Motor neuron (in vitro differentiated cells): ENCODE measurements at regions not wholly inside any gene's neighbourhood (a gene's known extent, or its start where the extent isn't known, plus 50 kb on each side); places are given as distances from the start of the nearest gene placed in this dataset.

Experiments
- ATAC-seq, 8 experiments: fragments of 200-7000 bp; cut with Tn5 transposase; replicated peaks in 6 of 8; 2 replicates each; pipeline ENCODE4 v1.8.0; 2021; ENCODE audit warnings: mild to moderate bottlenecking in 8 of 8, moderate library complexity in 8 of 8
- H3K27ac ChIP-seq, 2 donors: fragments of 250-450 bp; sonication (Bioruptor Pico); 2 replicates each; pipeline ENCODE4 v1.9.0; 2021; ENCODE audit warnings: antibody characterized with exemption in 2 of 2, mild to moderate bottlenecking in 2 of 2, moderate library complexity in 1 of 2
- H3K4me1 ChIP-seq, 2 donors: fragments of 250-450 bp; sonication (Bioruptor Pico); replicated peaks in 1 of 2; 2 replicates each; pipeline ENCODE4 v1.6.1; 2021; ENCODE audit warnings: antibody characterized with exemption in 2 of 2, mild to moderate bottlenecking in 2 of 2, moderate library complexity in 1 of 2
- H3K4me3 ChIP-seq, 5 donors: fragments of 250-450 bp; sonication (Bioruptor Pico); 2 replicates each; pipeline ENCODE4 v1.9.0; 2021; ENCODE audit warnings: antibody characterized with exemption in 5 of 5, mild to moderate bottlenecking in 5 of 5, moderate library complexity in 4 of 5
- WGBS, 10 experiments: fragments of 450-650 bp; shearing (Covaris generic); methylation state at CpG; one replicate each; pipeline ENCODE4 v1.0.0; 2022; 5-methylcytosine and 5-hydroxymethylcytosine counted together
- in situ Hi-C, 9 experiments: fragments of 400-800 bp; cut with MboI; loops; one replicate each; pipeline ENCODE4 v1.15.0; 2021; ENCODE audit warnings: low sequenced_read_pairs in 9 of 9, low pct_unique_long_range_greater_than_20kb in 2 of 9; ENCODE audit not compliant: unreplicated experiment in 9 of 9

DNA sequence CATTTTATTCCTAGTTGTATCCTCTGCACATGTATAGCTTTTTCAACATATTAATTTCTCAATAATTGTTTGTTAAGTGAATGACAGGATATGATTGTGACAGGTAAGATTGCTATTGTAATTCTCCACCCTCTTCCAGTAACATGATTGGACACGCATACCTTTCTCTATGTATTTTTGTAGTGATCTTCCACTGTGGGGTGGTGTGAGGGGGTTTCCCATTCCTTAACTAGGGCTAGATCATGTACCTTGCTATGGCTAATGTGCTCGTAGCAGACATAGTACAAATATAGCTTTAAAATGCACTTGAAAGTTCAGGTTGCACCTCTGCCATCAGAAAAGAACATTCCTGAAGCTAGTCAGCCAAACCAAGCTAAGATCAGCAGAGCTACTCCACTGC lies 2392.8 kb upstream of the RAG2 start:
- Histone ChIP-seq H3K27ac (no peak overlapping the region), H3K4me1 (no peaks in the 10 kb centered on the region), H3K4me3 (no peak overlapping the region)
- ATAC-seq, result no peak
- 0 to 100% (median 60%) methylated on average over 1 to 2 of the region's 2 CpGs; no CpG with 5 or more reads in 3 of the 10 experiments for WGBS, 10 experiments
- in situ Hi-C loops, result no loop called here

DNA sequence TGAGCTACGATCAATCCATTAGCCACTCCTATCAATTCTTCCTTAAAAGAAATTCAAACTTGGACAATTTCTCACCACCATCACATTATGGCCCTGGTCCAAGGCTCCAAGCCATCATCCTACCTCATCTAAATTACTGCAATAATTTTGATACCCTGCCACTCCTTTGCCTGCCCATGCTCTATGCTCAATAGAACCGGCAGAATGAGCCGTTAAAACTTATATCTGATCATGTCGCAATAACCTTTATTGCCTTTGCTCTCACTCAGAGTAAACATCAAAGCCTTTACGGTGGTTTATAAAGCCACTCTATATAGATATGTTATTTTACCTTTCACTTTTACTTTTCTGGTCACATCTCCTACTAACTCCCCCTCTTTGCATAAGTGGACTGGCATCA lies 2392.1 kb upstream of the RAG2 start:
- H3K27ac ChIP-seq, result no peak overlapping the region
- no peaks in the 10 kb centered on the region for H3K4me1 ChIP-seq
- in situ Hi-C loops, result no loop called here
- ATAC-seq, result no peak
- H3K4me3 ChIP-seq, result no peak overlapping the region
- WGBS, 10 experiments, result 3 to 100% (median 62%) methylated on average over 1 to 5 of the region's 5 CpGs

DNA sequence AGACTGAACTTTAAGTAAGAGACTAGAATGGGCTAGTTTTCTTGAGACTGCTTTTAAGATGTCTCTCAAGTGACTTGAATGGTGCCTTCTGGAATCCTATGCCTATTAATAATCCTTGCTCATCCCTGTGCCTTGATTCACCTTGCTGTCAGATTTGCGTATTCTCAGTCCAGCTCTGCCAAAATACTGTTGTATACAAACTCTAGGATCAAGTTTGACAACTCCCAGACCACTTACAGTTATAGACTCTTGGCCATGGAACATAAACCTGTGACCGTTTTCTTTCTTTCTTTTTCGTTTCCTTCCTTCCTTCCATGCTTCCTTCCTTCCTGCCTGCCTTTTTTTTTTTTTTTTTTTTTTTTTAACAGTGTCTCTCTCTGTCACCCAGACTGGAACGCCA lies 2390.9 kb upstream of the RAG2 start:
- WGBS, 10 experiments, result 0 to 100% (median 80%) methylated on average over 1 to 4 of the region's 4 CpGs
- ATAC-seq, result no peak
- in situ Hi-C loops, result no loop called here
- H3K4me1 ChIP-seq, result no peaks in the 10 kb centered on the region
- H3K27ac ChIP-seq, result no peak overlapping the region
- H3K4me3 ChIP-seq, result no peak overlapping the region

DNA sequence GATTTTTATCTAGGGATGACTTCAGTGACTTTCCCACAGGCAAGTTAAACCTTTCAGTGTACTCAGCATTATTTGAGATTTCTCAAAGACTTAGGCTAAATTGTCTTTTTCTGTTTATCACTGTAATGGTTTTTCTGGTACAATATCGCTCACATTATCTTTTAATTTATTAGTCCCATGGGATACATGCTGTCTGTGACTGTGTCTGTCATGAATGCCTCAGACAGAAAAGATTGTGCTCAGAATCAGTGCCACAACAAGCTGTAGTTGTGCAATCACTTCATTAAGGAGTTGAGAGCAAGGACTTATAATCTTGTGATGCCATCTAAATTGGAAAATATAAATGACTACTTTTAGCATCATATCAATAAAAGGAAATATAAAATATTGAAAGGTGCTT lies 2374.2 kb upstream of the RAG2 start:
- Histone ChIP-seq H3K4me3 (no peak overlapping the region), H3K4me1 (peaks cover 0 to 2% of the 10 kb centered on the region in 2 donors), H3K27ac (no peak overlapping the region)
- ATAC-seq, result peak in 4 of 8 experiments; percentile 22 to 77 (median 70)
- WGBS, 10 experiments, result 0 to 100% (median 80%) methylated on average over 1 of the region's 1 CpG; no CpG with 5 or more reads in 3 of the 10 experiments
- in situ Hi-C loops, result no loop called here

DNA sequence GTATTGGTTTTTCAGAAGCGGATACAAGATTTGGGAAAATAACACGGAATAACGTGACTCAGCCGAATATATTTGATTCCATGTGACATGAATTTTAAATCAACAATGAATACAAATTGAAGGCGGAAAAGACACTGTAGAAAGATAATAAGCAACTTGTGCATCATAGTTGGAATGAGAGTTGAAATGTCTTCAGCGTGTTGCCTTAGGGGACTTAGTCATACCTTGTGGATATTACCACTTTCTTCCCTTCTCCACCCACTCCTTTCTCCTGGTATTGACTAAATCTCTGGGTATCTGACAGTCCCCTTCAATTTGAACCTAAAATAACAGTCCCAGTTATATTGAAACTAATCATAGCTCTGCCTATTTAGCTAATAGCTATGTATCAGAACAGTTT lies 2373.1 kb upstream of the RAG2 start:
- ATAC-seq, result peak in 1 of 8 experiments; percentile 18
- WGBS, 10 experiments, result 43 to 87% (median 76%) methylated on average over 4 to 6 of the region's 6 CpGs; no CpG with 5 or more reads in 1 of the 10 experiments
- Histone ChIP-seq H3K27ac (no peak overlapping the region), H3K4me3 (no peak overlapping the region), H3K4me1 (peaks cover 0 to 2% of the 10 kb centered on the region in 2 donors)
- in situ Hi-C loops, result no loop called here

DNA sequence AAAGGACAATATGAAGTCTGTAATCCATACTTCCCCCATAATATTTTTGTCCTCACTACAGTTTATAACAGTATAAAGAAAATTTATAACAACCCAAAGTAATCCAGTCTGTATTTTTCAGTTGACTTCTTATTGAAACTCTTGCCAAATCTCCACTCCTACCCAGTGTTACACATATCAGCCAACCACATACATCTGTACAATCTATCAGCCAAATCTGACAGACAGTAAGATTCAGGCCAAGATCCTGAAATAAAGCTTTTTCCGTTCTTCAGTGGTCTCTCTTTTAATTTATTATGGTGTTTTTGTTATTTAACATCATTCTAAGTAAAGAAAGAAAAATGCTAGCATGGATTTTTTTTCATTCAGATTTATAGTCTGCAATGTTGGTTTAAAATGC lies 2370.9 kb upstream of the RAG2 start:
- no peak for ATAC-seq
- Histone ChIP-seq H3K4me1 (peaks cover 0 to 2% of the 10 kb centered on the region in 2 donors), H3K4me3 (no peak overlapping the region), H3K27ac (no peak overlapping the region)
- in situ Hi-C loops, result no loop called here
- 0% methylated on average over 1 of the region's 1 CpG; no CpG with 5 or more reads in 8 of the 10 experiments for WGBS, 10 experiments

DNA sequence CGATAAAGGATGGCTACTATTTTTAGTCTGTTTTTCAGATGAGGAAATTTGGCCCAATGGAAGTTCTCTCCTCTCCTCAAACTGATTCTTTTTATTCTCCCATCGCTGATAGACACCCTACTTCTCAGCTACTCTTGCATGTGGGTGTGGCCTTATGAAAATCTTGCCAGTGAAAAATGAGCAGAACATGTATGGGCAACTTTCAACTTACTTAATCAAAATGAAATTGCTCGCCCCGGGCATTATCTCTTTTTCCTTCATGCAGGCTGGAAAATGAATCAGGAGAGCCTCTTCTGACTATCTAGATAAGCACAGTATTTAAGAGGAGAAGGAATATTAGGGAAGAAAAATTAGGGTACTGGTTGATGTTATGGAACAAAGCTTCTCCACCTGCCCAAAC lies 2354.7 kb upstream of the RAG2 start:
- 17 to 100% (median 65%) methylated on average over 2 to 4 of the region's 4 CpGs for WGBS, 10 experiments
- in situ Hi-C loops, result no loop called here
- peak in 1 of 8 experiments; percentile 18 for ATAC-seq
- Histone ChIP-seq H3K27ac (no peak overlapping the region), H3K4me1 (no peaks in the 10 kb centered on the region), H3K4me3 (no peak overlapping the region)

DNA sequence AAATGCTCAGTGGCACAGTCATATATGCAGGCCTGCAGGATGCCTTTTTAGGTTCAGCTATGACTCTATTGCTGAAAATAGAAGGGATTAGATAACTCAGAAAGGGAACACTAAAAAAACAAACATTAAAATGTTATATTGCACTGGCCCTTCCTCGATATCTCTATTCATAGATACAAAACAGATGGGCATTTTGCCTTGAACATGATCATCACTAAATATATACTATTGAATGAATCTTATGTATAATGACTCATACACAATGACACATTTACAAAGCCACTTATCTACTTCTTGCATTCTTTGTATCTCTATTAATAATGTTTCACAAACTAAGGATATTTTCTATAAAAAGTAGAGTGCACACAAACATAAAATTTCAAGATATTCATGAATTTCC lies 2352.8 kb upstream of the RAG2 start:
- 0 to 100% (median 33%) methylated on average over 1 of the region's 1 CpG; no CpG with 5 or more reads in 1 of the 10 experiments for WGBS, 10 experiments
- H3K27ac ChIP-seq, result no peak overlapping the region
- in situ Hi-C loops, result no loop called here
- H3K4me1 ChIP-seq, result no peaks in the 10 kb centered on the region
- no peak overlapping the region for H3K4me3 ChIP-seq
- peak in 1 of 8 experiments; percentile 24 for ATAC-seq

DNA sequence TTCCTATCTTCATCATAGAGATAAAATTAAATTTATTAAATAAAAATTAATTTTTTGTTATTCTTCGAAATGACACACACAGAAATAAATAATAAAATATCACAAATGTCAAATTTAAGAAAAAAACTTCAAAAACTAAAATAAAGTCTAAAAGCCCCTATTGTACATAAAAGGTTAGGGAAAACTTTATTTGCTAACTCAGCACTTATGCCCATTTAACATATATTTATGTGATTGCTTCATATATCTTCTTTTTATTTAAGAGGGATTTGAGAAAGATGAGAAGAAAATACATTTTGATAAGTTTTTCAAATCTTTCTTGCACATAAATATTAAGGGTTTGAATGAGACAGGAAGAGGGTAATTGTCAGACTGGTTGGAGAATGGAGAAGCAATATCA lies 2350.4 kb upstream of the RAG2 start:
- no peak overlapping the region for H3K27ac ChIP-seq
- H3K4me1 ChIP-seq, result no peaks in the 10 kb centered on the region
- 0 to 100% (median 48%) methylated on average over 1 of the region's 1 CpG for WGBS, 10 experiments
- in situ Hi-C loops, result no loop called here
- H3K4me3 ChIP-seq, result no peak overlapping the region
- ATAC-seq, result no peak

DNA sequence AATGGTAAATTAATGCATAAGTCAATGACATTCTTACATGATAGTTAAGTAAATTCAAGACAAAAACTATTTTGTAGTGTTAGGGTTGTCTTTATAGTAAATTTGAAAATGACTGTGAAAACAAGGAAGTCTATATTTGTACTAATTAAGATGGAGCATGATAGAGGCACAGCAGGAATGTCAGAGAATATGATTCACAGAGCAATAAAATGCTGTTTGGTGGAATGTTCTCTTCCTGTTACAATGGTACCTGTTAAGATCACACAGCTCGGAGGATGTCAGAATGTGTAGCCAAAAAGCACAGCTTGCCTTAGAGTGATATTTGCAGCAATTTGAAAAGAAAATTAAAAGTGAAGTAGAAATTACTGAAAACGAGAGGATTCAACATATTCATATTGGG lies 2339.7 kb upstream of the RAG2 start:
- WGBS, 10 experiments, result 0 to 92% (median 43%) methylated on average over 1 to 2 of the region's 2 CpGs; no CpG with 5 or more reads in 1 of the 10 experiments
- H3K4me1 ChIP-seq, result no peaks in the 10 kb centered on the region
- H3K4me3 ChIP-seq, result no peak overlapping the region
- in situ Hi-C loops, result no loop called here
- no peak overlapping the region for H3K27ac ChIP-seq
- ATAC-seq, result no peak

DNA sequence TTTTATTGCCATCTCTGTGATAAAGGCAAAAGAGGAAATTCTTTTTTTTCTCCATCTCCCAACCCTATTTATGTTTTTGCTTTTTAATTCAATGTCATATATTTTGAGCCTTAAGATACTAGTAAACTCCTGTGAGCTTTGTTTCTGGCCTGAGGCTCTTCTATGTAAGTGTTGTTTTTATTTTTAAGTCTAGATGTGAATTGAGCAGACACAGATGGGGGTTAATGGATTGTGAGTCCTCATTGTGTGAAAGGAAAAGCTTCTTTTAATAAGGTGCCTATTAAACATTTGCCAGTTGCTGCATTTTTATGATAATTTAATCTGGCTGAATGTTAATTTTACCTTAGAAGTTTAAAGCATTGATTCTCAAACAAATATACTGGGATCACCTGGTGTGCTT lies 2337.9 kb upstream of the RAG2 start:
- in situ Hi-C loops, result no loop called here

DNA sequence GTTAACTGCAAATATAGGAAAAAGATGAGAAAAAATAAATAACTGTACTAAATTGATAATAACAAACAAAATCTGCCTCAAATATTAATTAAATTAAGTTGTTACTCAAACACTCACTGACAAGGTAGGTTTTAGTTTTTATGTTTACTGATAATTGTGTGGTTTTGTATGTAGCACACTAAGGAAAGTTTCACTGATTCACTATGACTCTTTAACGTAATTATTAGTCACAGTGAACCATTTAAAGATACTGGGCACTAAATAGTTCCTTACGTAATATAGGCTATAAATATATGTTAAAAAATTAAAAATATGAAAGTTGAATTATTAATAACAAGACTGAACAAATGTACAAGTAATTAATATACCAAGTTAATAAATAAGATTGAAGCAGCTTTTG lies 2330.0 kb upstream of the RAG2 start:
- H3K27ac ChIP-seq, result no peak overlapping the region
- in situ Hi-C loops, result no loop called here
- H3K4me3 ChIP-seq, result no peak overlapping the region
- no peak for ATAC-seq
- WGBS, 10 experiments, result 0 to 100% (median 67%) methylated on average over 1 to 2 of the region's 2 CpGs
- H3K4me1 ChIP-seq, result no peaks in the 10 kb centered on the region

More for the DNA sequence above, 2337.9 kb upstream of the RAG2 start:
- H3K27ac ChIP-seq, result no peak overlapping the region
- no peak overlapping the region for H3K4me3 ChIP-seq
- no peaks in the 10 kb centered on the region for H3K4me1 ChIP-seq
- ATAC-seq, result no peak

DNA sequence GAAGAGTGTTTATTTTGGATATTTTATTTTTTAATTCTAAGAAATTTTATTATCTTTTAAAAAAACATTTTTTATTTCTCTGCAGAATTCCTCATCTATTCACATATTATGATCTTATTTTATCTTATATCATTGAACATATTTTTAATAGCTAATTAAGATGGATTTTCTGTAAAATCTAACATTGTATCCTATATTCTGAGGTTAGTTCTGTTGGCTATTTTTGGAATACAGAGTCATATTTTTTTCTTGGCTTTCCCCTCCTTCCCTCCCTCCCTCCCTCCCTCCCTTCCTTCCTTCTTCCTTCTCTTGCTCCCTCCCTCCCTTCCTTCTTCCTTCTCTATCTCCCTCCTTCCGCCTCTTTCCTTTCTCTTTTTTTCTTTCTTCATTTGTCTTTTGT lies 2326.6 kb upstream of the RAG2 start:
- no peaks in the 10 kb centered on the region for H3K4me1 ChIP-seq
- no peak overlapping the region for H3K27ac ChIP-seq
- 0 to 100% (median 7%) methylated on average over 1 of the region's 1 CpG; no CpG with 5 or more reads in 4 of the 10 experiments for WGBS, 10 experiments
- no peak overlapping the region for H3K4me3 ChIP-seq
- in situ Hi-C loops, result no loop called here
- ATAC-seq, result no peak

DNA sequence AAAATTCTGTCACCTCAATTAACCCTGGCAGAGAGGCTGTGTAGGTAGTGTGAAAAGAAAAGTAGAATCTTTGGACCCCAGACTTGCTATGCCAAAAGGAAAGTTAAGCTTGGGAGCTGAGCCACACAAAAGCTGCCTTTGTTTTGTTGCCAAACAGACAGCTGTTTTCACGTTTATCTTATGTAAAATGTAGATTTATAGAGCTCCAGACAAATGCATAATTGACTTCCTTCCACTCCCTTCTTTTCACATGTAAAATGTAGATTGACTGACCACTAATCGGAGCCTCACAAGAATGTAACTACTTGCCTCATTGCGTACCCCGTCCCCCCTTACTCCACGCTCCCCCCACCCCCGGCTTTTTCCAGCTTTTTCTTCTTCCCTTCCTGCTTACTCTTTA lies 2302.2 kb upstream of the RAG2 start:
- H3K27ac ChIP-seq, result no peak overlapping the region

More for the DNA sequence above, 2302.2 kb upstream of the RAG2 start:
- ATAC-seq, result peak in 7 of 8 experiments; percentile 56 to 81 (median 76)
- Histone ChIP-seq H3K4me1 (no peaks in the 10 kb centered on the region), H3K4me3 (no peak overlapping the region)
- WGBS, 10 experiments, result 0% methylated on average over 1 of the region's 6 CpGs; no CpG with 5 or more reads in 5 of the 10 experiments
- in situ Hi-C loops, result no loop called here
